WI38 (cell line): ENCODE measurements at regions not wholly inside any gene's neighbourhood (a gene's known extent, or its start where the extent isn't known, plus 50 kb on each side); places are given as distances from the start of the nearest gene placed in this dataset.

ENCODE experiments used
- H3K4me3 ChIP-seq: 2 replicates; pipeline ENCODE4 v1.5.1; 2011; ENCODE audit warnings: low read depth, mild to moderate bottlenecking, control low read depth, low read length
- TF ChIP-seq, protein P1 (sequence below): IDR thresholded peaks from 2 replicates; pipeline ENCODE4 v1.5.1; 2012; ENCODE audit warnings: low read depth, mild to moderate bottlenecking, control low read depth, low read length

DNA sequence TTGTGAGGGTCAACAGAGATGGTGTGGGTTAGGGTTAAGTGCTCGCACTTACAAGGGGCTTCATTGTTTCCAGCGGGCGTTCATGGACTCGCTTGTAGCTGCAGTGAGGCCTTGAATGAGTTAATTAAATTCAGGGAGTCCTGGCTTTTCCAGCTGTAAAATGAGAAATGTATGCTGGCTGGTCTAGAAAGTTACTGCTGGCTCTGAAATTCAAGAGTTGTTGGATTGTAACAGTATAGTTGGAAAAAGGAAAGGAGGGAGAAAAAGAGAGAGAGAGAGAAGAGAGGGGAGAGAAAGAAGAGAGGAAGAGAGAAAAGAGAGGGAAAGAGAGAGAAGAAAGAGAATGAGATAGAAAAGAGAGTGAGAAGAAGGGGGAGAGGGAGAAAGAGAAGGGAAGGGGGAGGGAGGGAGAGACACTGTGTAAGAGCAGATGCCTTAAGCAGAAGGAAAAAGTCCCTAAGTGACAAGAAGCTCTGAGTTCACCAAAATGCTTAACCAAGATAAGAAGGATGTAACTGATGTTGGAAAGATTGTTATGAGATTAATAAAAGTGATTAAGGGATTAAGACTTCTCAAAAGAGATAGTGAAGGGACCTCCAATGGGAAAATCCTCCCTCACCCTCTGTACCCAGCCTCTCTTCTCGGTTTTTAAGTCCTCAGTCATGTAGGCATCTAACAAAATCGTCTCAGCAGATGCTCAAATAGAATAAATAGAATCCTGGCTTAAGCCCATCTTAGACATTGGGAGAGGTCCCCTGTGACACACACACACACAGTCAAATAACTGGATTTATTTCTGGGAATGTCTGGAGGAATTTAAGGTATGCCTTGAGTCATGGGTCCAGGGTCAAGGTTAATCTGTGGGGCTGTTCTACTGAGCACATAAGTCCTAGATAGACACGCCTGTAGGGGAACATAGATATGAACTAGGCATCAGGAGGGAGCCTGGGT lies 477.9 kb downstream of the MIAT start:
- H3K4me3 ChIP-seq = no peak overlapping the region
- TF ChIP-seq, protein P1, sequence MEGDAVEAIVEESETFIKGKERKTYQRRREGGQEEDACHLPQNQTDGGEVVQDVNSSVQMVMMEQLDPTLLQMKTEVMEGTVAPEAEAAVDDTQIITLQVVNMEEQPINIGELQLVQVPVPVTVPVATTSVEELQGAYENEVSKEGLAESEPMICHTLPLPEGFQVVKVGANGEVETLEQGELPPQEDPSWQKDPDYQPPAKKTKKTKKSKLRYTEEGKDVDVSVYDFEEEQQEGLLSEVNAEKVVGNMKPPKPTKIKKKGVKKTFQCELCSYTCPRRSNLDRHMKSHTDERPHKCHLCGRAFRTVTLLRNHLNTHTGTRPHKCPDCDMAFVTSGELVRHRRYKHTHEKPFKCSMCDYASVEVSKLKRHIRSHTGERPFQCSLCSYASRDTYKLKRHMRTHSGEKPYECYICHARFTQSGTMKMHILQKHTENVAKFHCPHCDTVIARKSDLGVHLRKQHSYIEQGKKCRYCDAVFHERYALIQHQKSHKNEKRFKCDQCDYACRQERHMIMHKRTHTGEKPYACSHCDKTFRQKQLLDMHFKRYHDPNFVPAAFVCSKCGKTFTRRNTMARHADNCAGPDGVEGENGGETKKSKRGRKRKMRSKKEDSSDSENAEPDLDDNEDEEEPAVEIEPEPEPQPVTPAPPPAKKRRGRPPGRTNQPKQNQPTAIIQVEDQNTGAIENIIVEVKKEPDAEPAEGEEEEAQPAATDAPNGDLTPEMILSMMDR = no peak

DNA sequence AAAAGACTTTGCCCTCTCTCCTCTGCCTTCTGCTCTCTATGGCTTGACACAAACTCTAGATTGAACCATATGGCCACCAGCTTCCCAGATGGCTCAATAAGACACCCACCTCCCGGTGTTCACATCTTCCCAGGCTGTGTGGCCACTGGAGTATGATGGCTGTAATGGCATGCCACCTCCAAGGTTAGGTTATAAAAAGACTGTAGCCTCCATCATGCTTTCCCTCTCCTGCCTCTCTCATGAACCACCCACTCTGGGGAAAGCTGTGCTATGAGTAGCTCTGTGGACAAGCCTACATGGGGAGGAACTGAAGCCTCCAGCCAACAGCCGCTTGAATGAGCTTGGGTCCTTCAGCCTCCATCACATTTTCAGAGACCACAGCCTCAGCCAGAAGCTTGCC lies 479.2 kb downstream of the MIAT start:
- H3K4me3 ChIP-seq = no peak overlapping the region
- TF ChIP-seq, protein P1 = no peak

- H3K4me3 ChIP-seq = no peak overlapping the region
- TF ChIP-seq, protein P1 = no peak
Measured at GRCh38 chr22:27137871-27138337, 480.5 kb downstream of the MIAT start.

DNA sequence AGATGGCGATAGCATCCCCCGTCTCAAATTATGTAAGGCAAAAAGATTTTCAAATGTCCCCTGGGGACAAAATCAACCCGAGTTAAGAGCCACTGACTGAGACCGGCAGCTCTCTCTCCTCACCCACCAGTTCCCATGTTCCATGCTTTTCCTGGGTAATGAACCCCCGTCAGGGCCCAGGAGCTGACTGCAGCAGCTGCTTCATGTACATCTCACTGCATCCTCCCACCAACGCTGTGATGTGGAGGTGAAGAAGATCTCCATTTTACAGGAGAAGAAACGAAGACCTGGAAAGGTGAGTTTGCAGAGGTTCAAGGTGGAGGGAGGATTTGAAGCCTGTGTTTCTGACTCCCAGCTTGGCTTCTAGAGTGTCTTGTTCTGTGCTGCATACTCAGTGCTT lies 481.1 kb downstream of the MIAT start:
- TF ChIP-seq, protein P1 = no peak
- H3K4me3 ChIP-seq = no peak overlapping the region

DNA sequence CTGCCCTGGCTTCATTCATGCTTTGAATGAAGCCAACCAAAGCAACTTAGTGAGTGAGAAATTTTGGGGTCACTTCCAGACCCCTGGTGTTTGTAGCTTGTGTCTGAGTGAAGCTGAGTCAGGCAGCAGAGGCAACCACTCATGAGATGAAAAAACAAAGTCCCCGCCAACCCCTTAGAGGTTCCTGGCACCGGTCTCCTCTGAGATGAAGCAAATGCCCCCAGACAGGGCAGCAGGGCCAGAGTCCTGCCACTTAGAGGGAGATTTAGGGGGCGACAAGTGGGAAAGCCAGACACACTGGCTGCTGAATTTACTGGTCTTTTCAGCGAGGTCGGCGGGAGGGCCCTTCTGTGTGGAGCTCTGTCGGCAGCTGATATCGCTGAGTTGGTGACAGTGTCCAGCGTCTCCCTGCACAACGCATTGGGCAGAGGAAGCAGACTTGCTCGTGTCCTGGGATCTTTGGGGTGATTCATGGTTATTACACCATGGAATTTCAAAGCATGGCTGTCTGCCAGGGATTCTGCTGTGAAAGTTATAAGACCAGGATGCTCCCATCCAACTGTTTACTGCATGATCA lies 482.6 kb downstream of the MIAT start:
- TF ChIP-seq, protein P1 = no peak
- H3K4me3 ChIP-seq = no peak overlapping the region

GRCh38 chr22:27142286-27142685 lies 484.9 kb downstream of the MIAT start:
- TF ChIP-seq, protein P1 = no peak
- H3K4me3 ChIP-seq = no peak overlapping the region

DNA sequence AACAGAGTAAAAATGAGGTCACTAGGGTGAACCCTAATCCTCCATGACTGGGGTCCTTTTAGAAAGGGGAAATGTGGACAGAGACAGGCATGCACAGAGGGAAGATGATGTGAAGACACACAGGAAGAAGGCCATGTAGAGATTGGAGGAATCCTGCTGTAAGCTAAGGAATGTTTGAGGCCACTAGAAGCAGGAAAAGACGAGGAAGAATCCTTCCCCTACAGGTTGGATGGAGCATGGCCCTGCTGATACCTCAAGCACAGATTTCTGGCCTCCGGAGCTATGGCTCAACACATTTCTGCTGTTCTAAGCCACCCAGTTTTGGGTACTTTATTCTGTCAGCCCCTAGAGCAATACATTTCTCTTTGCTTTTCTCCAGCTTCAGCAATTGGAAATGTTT lies 486.9 kb downstream of the MIAT start:
- TF ChIP-seq, protein P1 = no peak
- no peak overlapping the region for H3K4me3 ChIP-seq
